SK-N-MC (cell line): ENCODE measurements at regions not wholly inside any gene's neighbourhood (a gene's known extent, or its start where the extent isn't known, plus 50 kb on each side); places are given as distances from the start of the nearest gene placed in this dataset.

Experiments
- EZH2 ChIP-seq: fragments of 200-600 bp; sonication (generic); IDR thresholded peaks from one replicate; pipeline ENCODE4 v1.6.1; 2017; ENCODE audit warnings: antibody characterized with exemption
- POLR2AphosphoS5 ChIP-seq: IDR thresholded peaks from 2 replicates; pipeline ENCODE4 v1.6.1; 2012; ENCODE audit warnings: mild to moderate bottlenecking, low read depth, low read length, borderline replicate concordance

GRCh38 chr2:128630974-128631697 is 312.5 kb upstream of the HS6ST1 start:
- TF ChIP-seq POLR2AphosphoS5 (no peak), EZH2 (no peak)
